ENCODE measurements at regions not wholly inside any gene's neighbourhood (a gene's known extent, or its start where the extent isn't known, plus 50 kb on each side); places are given as distances from the start of the nearest gene placed in this dataset.
"Not testable (repeated sequence)": the region's sequence is repeated elsewhere in the genome, so short reads cannot be mapped to it uniquely, and the experiment has no call there.

DNA sequence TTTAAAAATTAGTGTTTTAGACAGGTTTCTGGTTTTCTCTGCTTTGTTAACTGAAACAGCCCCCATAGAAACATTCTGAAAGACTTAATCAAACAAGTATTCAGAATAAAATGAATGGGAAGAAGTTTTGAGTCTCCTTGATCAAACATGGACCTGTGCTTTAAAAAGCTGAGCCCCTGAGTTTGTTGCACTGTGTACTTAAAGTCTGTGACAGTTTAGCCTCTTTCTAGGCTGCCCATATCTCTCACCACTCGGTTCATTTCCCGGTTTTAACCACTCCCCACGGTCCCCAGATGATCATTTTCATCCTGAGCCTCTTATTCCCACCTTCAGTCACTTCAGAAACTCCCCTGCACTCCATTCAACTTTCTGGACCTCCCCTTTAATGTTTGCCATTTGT is 215.9 kb upstream of the DMRT1 start:
- no peak overlapping the region for H3K4me3 ChIP-seq (ENCODE audit: low read depth, poor library complexity, severe bottlenecking)
- intact Hi-C loops (cut with DNase I; ENCODE audit: low total_unique reads): no loop called here
- WGBS, 2 donors: 51 to 55% methylated on average over 3 of the region's 3 CpGs
- no peak for DNase-seq (ENCODE audit: low spot score in 2 of 2)
- no peak for TF ChIP-seq POLR2A (IDR thresholded peaks at IDR 0.05)
- TF ChIP-seq, protein P1, sequence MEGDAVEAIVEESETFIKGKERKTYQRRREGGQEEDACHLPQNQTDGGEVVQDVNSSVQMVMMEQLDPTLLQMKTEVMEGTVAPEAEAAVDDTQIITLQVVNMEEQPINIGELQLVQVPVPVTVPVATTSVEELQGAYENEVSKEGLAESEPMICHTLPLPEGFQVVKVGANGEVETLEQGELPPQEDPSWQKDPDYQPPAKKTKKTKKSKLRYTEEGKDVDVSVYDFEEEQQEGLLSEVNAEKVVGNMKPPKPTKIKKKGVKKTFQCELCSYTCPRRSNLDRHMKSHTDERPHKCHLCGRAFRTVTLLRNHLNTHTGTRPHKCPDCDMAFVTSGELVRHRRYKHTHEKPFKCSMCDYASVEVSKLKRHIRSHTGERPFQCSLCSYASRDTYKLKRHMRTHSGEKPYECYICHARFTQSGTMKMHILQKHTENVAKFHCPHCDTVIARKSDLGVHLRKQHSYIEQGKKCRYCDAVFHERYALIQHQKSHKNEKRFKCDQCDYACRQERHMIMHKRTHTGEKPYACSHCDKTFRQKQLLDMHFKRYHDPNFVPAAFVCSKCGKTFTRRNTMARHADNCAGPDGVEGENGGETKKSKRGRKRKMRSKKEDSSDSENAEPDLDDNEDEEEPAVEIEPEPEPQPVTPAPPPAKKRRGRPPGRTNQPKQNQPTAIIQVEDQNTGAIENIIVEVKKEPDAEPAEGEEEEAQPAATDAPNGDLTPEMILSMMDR (IDR thresholded peaks at IDR 0.05): no peak

- H3K4me3 ChIP-seq (ENCODE audit: low read depth, poor library complexity, severe bottlenecking); intact Hi-C loops (cut with DNase I; ENCODE audit: low total_unique reads); DNase-seq (ENCODE audit: low spot score in 2 of 2): not testable (repeated sequence)
- WGBS, 2 donors: 61 to 74% methylated on average over 9 of the region's 9 CpGs
These were observed 215.4 kb upstream of the DMRT1 start for GRCh38 chr9:626114-626513.

GRCh38 chr9:626596-626995 is 214.9 kb upstream of the DMRT1 start:
- intact Hi-C loops (cut with DNase I; ENCODE audit: low total_unique reads): no loop called here
- WGBS, 2 donors: 56 to 66% methylated on average over 3 of the region's 3 CpGs
- H3K4me3 ChIP-seq (ENCODE audit: low read depth, poor library complexity, severe bottlenecking): no peak overlapping the region
- no peak for TF ChIP-seq POLR2A (IDR thresholded peaks at IDR 0.05)
- TF ChIP-seq, protein P1 (IDR thresholded peaks at IDR 0.05): no peak
- DNase-seq (ENCODE audit: low spot score in 2 of 2): no peak

DNA sequence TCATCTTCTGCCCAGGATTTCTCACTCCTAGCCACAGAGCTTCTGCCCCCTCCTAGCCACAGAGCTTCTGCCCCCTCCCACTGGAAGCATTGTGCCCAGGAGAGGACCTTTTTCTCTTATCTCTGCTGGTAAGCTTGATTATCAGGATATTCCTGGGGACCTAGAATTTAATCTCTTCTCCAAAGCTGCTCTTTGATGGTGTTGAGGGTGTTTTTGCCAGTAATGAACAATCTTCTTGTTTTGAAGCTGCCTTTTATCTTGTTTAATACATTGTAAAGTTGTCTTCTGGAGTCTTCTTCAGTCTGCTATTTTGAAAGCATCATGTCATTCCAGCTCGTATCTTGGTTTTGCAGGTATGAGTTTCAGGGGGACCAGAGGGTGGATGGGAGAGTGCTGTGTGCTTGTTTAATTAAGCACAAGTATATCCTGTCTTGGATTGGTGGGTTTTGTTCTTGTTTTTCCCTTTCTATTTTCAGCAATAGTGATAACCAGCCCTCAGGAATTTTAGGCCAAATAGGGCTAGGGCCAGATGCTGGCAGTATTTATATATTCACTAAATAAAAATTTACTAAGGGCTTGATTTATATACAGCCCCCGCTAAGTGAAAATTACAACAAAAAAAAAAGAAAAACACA is 214.0 kb upstream of the DMRT1 start:
- TF ChIP-seq POLR2A (IDR thresholded peaks at IDR 0.05): no peak
- TF ChIP-seq, protein P1 (IDR thresholded peaks at IDR 0.05): no peak
- DNase-seq (ENCODE audit: low spot score in 2 of 2): no peak
- intact Hi-C loops (cut with DNase I; ENCODE audit: low total_unique reads): no loop called here
- 87 to 91% methylated on average over 2 of the region's 2 CpGs for WGBS, 2 donors
- no peak overlapping the region for H3K4me3 ChIP-seq (ENCODE audit: low read depth, poor library complexity, severe bottlenecking)

DNA sequence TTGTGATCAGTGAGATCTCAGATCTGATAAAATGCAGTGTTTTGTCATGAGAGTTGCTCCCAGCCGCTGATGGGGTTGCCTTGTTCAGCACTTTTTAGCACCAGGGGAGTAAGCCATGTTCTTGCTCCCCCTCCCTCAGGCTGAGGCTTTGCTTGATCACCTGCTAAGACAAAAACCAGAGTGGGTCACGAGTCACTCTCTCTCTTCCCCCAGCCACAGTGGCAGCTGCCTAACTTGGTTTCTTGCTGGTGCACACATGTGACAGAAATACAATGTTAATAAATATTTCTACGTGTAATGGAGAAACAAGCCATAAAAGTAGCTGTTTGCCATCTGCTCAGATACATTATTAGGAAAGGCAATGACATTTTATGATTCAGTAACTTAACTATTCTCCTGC is 212.4 kb upstream of the DMRT1 start:
- 58 to 61% methylated on average over 3 of the region's 3 CpGs for WGBS, 2 donors
- no peak overlapping the region for H3K4me3 ChIP-seq (ENCODE audit: low read depth, poor library complexity, severe bottlenecking)
- peak in 1 of 2 donors; percentile 54 for DNase-seq (ENCODE audit: low spot score in 2 of 2)
- intact Hi-C loops (cut with DNase I; ENCODE audit: low total_unique reads): no loop called here
- TF ChIP-seq POLR2A (IDR thresholded peaks at IDR 0.05): no peak
- TF ChIP-seq, protein P1 (IDR thresholded peaks at IDR 0.05): no peak

DNA sequence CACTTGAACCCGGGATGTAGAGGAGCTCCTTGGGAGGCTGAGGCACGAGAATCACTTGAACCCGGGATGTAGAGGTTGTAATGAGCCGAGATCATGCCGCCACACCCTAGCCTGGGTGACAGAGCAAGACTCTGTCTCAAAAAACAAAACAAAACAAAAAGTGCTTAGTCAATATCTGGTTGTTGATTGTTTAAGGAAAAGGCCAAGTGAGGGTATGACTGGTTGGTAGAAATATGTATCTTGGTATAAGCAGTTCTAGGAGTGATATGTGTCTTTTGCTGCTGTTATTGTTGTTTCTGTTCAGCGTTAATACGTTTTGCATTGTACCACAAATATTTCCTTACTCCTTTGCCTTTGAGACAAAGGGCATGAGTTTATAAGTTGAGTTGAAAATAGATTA is 210.7 kb upstream of the DMRT1 start:
- TF ChIP-seq POLR2A (IDR thresholded peaks at IDR 0.05): no peak
- TF ChIP-seq, protein P1 (IDR thresholded peaks at IDR 0.05): no peak
- intact Hi-C loops (cut with DNase I; ENCODE audit: low total_unique reads): no loop called here
- no peak overlapping the region for H3K4me3 ChIP-seq (ENCODE audit: low read depth, poor library complexity, severe bottlenecking)
- DNase-seq (ENCODE audit: low spot score in 2 of 2): no peak
- WGBS, 2 donors: 89% methylated on average over 7 of the region's 7 CpGs

Data from lower leg skin (tissue), 4 donors.